OCI-LY7 (cell line): ENCODE measurements at regions not wholly inside any gene's neighbourhood (a gene's known extent, or its start where the extent isn't known, plus 50 kb on each side); places are given as distances from the start of the nearest gene placed in this dataset.
A peak's percentile ranks its signal among the peaks of the same experiment; 100 is the strongest.

Source experiments
- BruUV-seq: library from RNA; stranded (reverse); fragments of 400-500 nt; replicated peaks from 2 replicates; lab custom pipeline; 2021; lab: Mats Ljungman, UMichigan
- CTCF ChIA-PET: fragments of 300-600 bp; sonication (Branson Sonifier 250); formaldehyde crosslinking; loops from one replicate; lab custom pipeline; 2022; ENCODE audit warnings: antibody characterized with exemption; ENCODE audit not compliant: unreplicated experiment; lab: Charles Lee
- POLR2A ChIA-PET: fragments of 300-600 bp; sonication (Branson Sonifier 250); formaldehyde crosslinking; loops from one replicate; lab custom pipeline; 2022; ENCODE audit warnings: antibody characterized with exemption; lab: Charles Lee
- DNase-seq: peaks from one replicate; pipeline ENCODE4 v3.0.0-alpha.2; 2015; ENCODE audit warnings: low spot score
- H2AFZ ChIP-seq: fragments of 200-600 bp; sonication (generic), shearing (Covaris generic); 2 replicates; pipeline ENCODE4 v1.6.1; 2014; ENCODE audit warnings: mild to moderate bottlenecking, antibody characterized with exemption, low read length, moderate library complexity
- H3K27ac ChIP-seq: fragments of 200-600 bp; sonication (generic); 2 replicates; pipeline ENCODE4 v1.5.1; 2014; ENCODE audit warnings: mixed run types, low read depth, mild to moderate bottlenecking, moderate library complexity, low read length, inconsistent platforms; ENCODE audit not compliant: poor library complexity, severe bottlenecking
- H3K36me3 ChIP-seq: fragments of 200-600 bp; sonication (generic); 2 replicates; pipeline ENCODE4 v1.6.1; 2014; ENCODE audit warnings: mild to moderate bottlenecking, antibody characterized with exemption, low read length, moderate library complexity, mixed read lengths; ENCODE audit not compliant: insufficient read depth
- H3K4me1 ChIP-seq: fragments of 200-600 bp; sonication (generic); 2 replicates; pipeline ENCODE4 v1.5.1; 2014; ENCODE audit warnings: mild to moderate bottlenecking, low read length; ENCODE audit not compliant: insufficient read depth, poor library complexity, severe bottlenecking
- H3K4me2 ChIP-seq: fragments of 200-600 bp; sonication (generic); 2 replicates; pipeline ENCODE4 v1.6.1; 2014; ENCODE audit warnings: mild to moderate bottlenecking, low read length
- H3K4me3 ChIP-seq: fragments of 200-600 bp; sonication (generic); 2 replicates; pipeline ENCODE4 v1.5.1; 2014; ENCODE audit warnings: mild to moderate bottlenecking, low read depth, low read length; ENCODE audit not compliant: poor library complexity, severe bottlenecking
- H3K79me2 ChIP-seq: fragments of 200-600 bp; sonication (generic); 2 replicates; pipeline ENCODE4 v1.6.1; 2016; ENCODE audit warnings: low read depth, mild to moderate bottlenecking, low read length, moderate library complexity, mixed read lengths; ENCODE audit not compliant: insufficient read depth
- H3K9me2 ChIP-seq: fragments of 200-600 bp; sonication (generic); 2 replicates; pipeline ENCODE4 v1.6.1; 2016; ENCODE audit warnings: mild to moderate bottlenecking, low read length, mixed read lengths; ENCODE audit not compliant: insufficient read depth
- H3K9me3 ChIP-seq: fragments of 200-600 bp; sonication (generic); 2 replicates; pipeline ENCODE4 v1.6.1; 2014; ENCODE audit warnings: mild to moderate bottlenecking, mixed run types, low read length, mixed read lengths
- H4K20me1 ChIP-seq: fragments of 200-600 bp; sonication (generic); 2 replicates; pipeline ENCODE4 v1.6.1; 2014; ENCODE audit warnings: mild to moderate bottlenecking, antibody characterized with exemption, low read length, moderate library complexity, mixed read lengths; ENCODE audit not compliant: insufficient read depth
- CTCF ChIP-seq: fragments of 200-600 bp; sonication (generic); conservative IDR thresholded peaks from 2 replicates; pipeline ENCODE4 v1.5.1; 2014; ENCODE audit warnings: mild to moderate bottlenecking, antibody characterized with exemption, low read length, moderate library complexity, mixed read lengths
- EZH2phosphoT487 ChIP-seq: fragments of 200-600 bp; sonication (generic); IDR thresholded peaks from 2 replicates; pipeline ENCODE4 v1.6.1; 2018; ENCODE audit warnings: low read depth, borderline replicate concordance, mild to moderate bottlenecking, mixed run types, antibody characterized with exemption, low read length, moderate library complexity, mixed read lengths
- intact Hi-C: fragments of 100-400 bp; cut with micrococcal nuclease; formaldehyde crosslinking; loops from one replicate; pipeline ENCODE4 v1.10.0; 2022; ENCODE audit not compliant: unreplicated experiment

GRCh38 chr9:91037511-91038482 lies 236.2 kb downstream of the SYK start:
- no peaks in the 10 kb centered on the region for H3K79me2 ChIP-seq
- CTCF ChIA-PET = interaction anchor here (0.6 to 0.9 kb wide), 4 partner anchors 7 to 387 kb away, joined by 3 to 4 read pairs (median 3); no protein-coding TSS in a partner anchor
- BruUV-seq = no TSS peak
- peak; percentile 11 for DNase-seq
- H3K4me1 ChIP-seq = peaks cover 46% of the 10 kb centered on the region
- peak overlapping the region; percentile 88; the same call in 1 of the 2 replicates for H2AFZ ChIP-seq
- H3K9me3 ChIP-seq = no peaks in the 10 kb centered on the region
- POLR2A ChIA-PET = interaction anchor here (1.0 kb wide), 1 partner anchor 12 kb away, joined by 3 read pairs; no protein-coding TSS in a partner anchor
- H4K20me1 ChIP-seq = no peaks in the 10 kb centered on the region
- no peak overlapping the region for H3K4me3 ChIP-seq
- TF ChIP-seq EZH2phosphoT487 (no peak), CTCF (no peak)
- intact Hi-C loops = loop anchor here (2.0 to 5.0 kb wide), 4 partner anchors 115 to 690 kb away; no protein-coding TSS in a partner anchor
- no peaks in the 10 kb centered on the region for H3K9me2 ChIP-seq
- H3K36me3 ChIP-seq = no peaks in the 10 kb centered on the region
- H3K27ac ChIP-seq = no peak overlapping the region
- 0 out of 2 replicates have a peak overlapping the region, but pooled peaks have one; percentile 78 for H3K4me2 ChIP-seq

- Histone ChIP-seq H2AFZ (no peak overlapping the region), H3K36me3 (no peaks in the 10 kb centered on the region), H3K9me3 (no peaks in the 10 kb centered on the region), H3K4me3 (no peak overlapping the region), H3K4me1 (peaks cover 43% of the 10 kb centered on the region), H3K27ac (no peak overlapping the region), H3K9me2 (no peaks in the 10 kb centered on the region), H3K79me2 (no peaks in the 10 kb centered on the region), H3K4me2 (no peak overlapping the region), H4K20me1 (no peaks in the 10 kb centered on the region)
- TF ChIP-seq CTCF = no peak
- TF ChIP-seq EZH2phosphoT487 = no peak
- ChIA-PET CTCF (no interaction called here), POLR2A (no interaction called here)
- intact Hi-C loops = loop anchor here (5.0 kb wide), 3 partner anchors 154 to 689 kb away; no protein-coding TSS in a partner anchor
- no peak for DNase-seq
- no TSS peak for BruUV-seq
These were observed 237.0 kb downstream of the SYK start for GRCh38 chr9:91038483-91039124.
